SK-N-SH treated with all-trans-retinoic acid at 6 μM for 48 hours (cell line): ENCODE measurements at regions not wholly inside any gene's neighbourhood (a gene's known extent, or its start where the extent isn't known, plus 50 kb on each side); places are given as distances from the start of the nearest gene placed in this dataset.

Source experiments
- ATAC-seq: fragments of 200-7000 bp; cut with Tn5 transposase; 3 replicates; pipeline ENCODE4 v1.9.1; 2020; ENCODE audit warnings: mild to moderate bottlenecking, moderate library complexity
- ARNTL ChIP-seq: fragments of 450-650 bp; formaldehyde crosslinking; IDR thresholded peaks from 2 replicates; pipeline ENCODE4 v1.5.0; 2020; ENCODE audit warnings: low read depth, mild to moderate bottlenecking, moderate library complexity, borderline replicate concordance
- BACH2 ChIP-seq: fragments of 250-450 bp; sonication (Bioruptor Pico); IDR thresholded peaks from 2 replicates; pipeline ENCODE4 v1.9.0; 2021; ENCODE audit warnings: mild to moderate bottlenecking, borderline replicate concordance
- CREB5 ChIP-seq: fragments of 250-450 bp; sonication (Bioruptor Pico); IDR thresholded peaks from 2 replicates; pipeline ENCODE4 v1.5.1; 2020; ENCODE audit warnings: low read depth, mild to moderate bottlenecking, moderate library complexity
- CSDC2 ChIP-seq: fragments of 250-450 bp; sonication (Bioruptor Pico); IDR thresholded peaks from 2 replicates; pipeline ENCODE4 v1.5.0; 2020; ENCODE audit warnings: mild to moderate bottlenecking, moderate library complexity
- ESRRG ChIP-seq: fragments of 250-450 bp; sonication (Bioruptor Pico); IDR thresholded peaks from 2 replicates; pipeline ENCODE4 v1.6.1; 2021; ENCODE audit warnings: mild to moderate bottlenecking
- GLIS3 ChIP-seq: fragments of 250-450 bp; sonication (Bioruptor Pico); IDR thresholded peaks from 2 replicates; pipeline ENCODE4 v1.5.0; 2020; ENCODE audit warnings: mild to moderate bottlenecking, moderate library complexity
- ISL1 ChIP-seq: fragments of 250-450 bp; sonication (Bioruptor Pico); IDR thresholded peaks from 2 replicates; pipeline ENCODE4 v2.1.2; 2022; ENCODE audit warnings: mild to moderate bottlenecking, moderate library complexity
- OSR1 ChIP-seq: fragments of 250-450 bp; sonication (Bioruptor Pico); IDR thresholded peaks from 2 replicates; pipeline ENCODE4 v1.8.0; 2022; ENCODE audit warnings: moderate library complexity, mild to moderate bottlenecking, inconsistent platforms
- PATZ1 ChIP-seq: fragments of 250-450 bp; sonication (Bioruptor Pico); IDR thresholded peaks from 2 replicates; pipeline ENCODE4 v1.8.0; 2020; ENCODE audit warnings: mild to moderate bottlenecking, moderate library complexity, borderline replicate concordance
- POU6F1 ChIP-seq: fragments of 250-450 bp; sonication (Bioruptor Pico); IDR thresholded peaks from 2 replicates; pipeline ENCODE4 v1.8.0; 2021; ENCODE audit warnings: low read depth, mild to moderate bottlenecking, moderate library complexity, borderline replicate concordance
- PPARA ChIP-seq: fragments of 250-450 bp; sonication (Bioruptor Pico); IDR thresholded peaks from 2 replicates; pipeline ENCODE4 v1.5.0; 2020; ENCODE audit warnings: mild to moderate bottlenecking, borderline replicate concordance
- SNAI2 ChIP-seq: fragments of 250-450 bp; sonication (Bioruptor Pico); IDR thresholded peaks from 2 replicates; pipeline ENCODE4 v1.5.0; 2020; ENCODE audit warnings: mild to moderate bottlenecking, moderate library complexity
- TCF4 ChIP-seq: fragments of 250-450 bp; sonication (Bioruptor Pico); IDR thresholded peaks from 2 replicates; pipeline ENCODE4 v1.8.0; 2021; ENCODE audit warnings: mild to moderate bottlenecking, moderate library complexity, borderline replicate concordance
- TOX ChIP-seq: fragments of 250-450 bp; sonication (Bioruptor Pico); IDR thresholded peaks from 2 replicates; pipeline ENCODE4 v1.8.0; 2021; ENCODE audit warnings: mild to moderate bottlenecking, moderate library complexity, borderline replicate concordance
- TSHZ2 ChIP-seq: fragments of 250-450 bp; sonication (Bioruptor Pico); IDR thresholded peaks from 2 replicates; pipeline ENCODE4 v1.5.0; 2020; ENCODE audit warnings: mild to moderate bottlenecking, moderate library complexity
- ZC3H10 ChIP-seq: fragments of 250-450 bp; sonication (Bioruptor Pico); IDR thresholded peaks from 2 replicates; pipeline ENCODE4 v1.5.1; 2021; ENCODE audit warnings: mild to moderate bottlenecking, moderate library complexity
- ZFP3 ChIP-seq: fragments of 250-450 bp; sonication (Bioruptor Pico); IDR thresholded peaks from 2 replicates; pipeline ENCODE4 v1.5.0; 2020; ENCODE audit warnings: mild to moderate bottlenecking, moderate library complexity
- ZFP30 ChIP-seq: fragments of 450-650 bp; formaldehyde crosslinking; IDR thresholded peaks from 2 replicates; pipeline ENCODE4 v1.5.0; 2022; ENCODE audit warnings: mild to moderate bottlenecking, moderate library complexity
- ZNF565 ChIP-seq: fragments of 450-650 bp; formaldehyde crosslinking; conservative IDR thresholded peaks from 2 replicates; pipeline ENCODE4 v1.5.0; 2020; ENCODE audit warnings: low read depth, mild to moderate bottlenecking, moderate library complexity
- ZNF70 ChIP-seq: fragments of 450-650 bp; formaldehyde crosslinking; IDR thresholded peaks from 2 replicates; pipeline ENCODE4 v1.5.0; 2020; ENCODE audit warnings: mild to moderate bottlenecking, moderate library complexity
- ZNF8 ChIP-seq: fragments of 450-650 bp; formaldehyde crosslinking; IDR thresholded peaks from 2 replicates; pipeline ENCODE4 v1.5.0; 2020; ENCODE audit warnings: mild to moderate bottlenecking, moderate library complexity

- ATAC-seq = no peak
- TF ChIP-seq OSR1 (no peak), ZNF70 (CRISPR knock-in tag) (no peak), PPARA (CRISPR knock-in tag) (no peak)
These were observed 815.9 kb upstream of the FRG1 start for GRCh38 chr4:189124791-189125190.

- ATAC-seq = no peak
- TF ChIP-seq ESRRG (CRISPR knock-in tag) (no peak), TOX (CRISPR knock-in tag) (no peak), PPARA (CRISPR knock-in tag) (no peak), ZC3H10 (no peak), ISL1 (CRISPR knock-in tag) (no peak), ZNF8 (CRISPR knock-in tag) (no peak), SNAI2 (CRISPR knock-in tag) (no peak), CSDC2 (CRISPR knock-in tag) (no peak), ARNTL (CRISPR knock-in tag) (no peak), BACH2 (CRISPR knock-in tag) (no peak), ZFP3 (no peak), ZNF565 (CRISPR knock-in tag) (no peak), GLIS3 (CRISPR knock-in tag) (no peak), TCF4 (CRISPR knock-in tag) (no peak), POU6F1 (CRISPR knock-in tag) (no peak)
- TF ChIP-seq, all 23 proteins: peak for 0
These were observed 814.6 kb upstream of the FRG1 start for GRCh38 chr4:189126040-189126439.

- no peak for TF ChIP-seq ZNF565 (CRISPR knock-in tag)
- TF ChIP-seq ZFP30 (CRISPR knock-in tag) = no peak
- TF ChIP-seq BACH2 (CRISPR knock-in tag) = no peak
- no peak for TF ChIP-seq ARNTL (CRISPR knock-in tag)
- TF ChIP-seq CSDC2 (CRISPR knock-in tag) = no peak
- no peak for TF ChIP-seq POU6F1 (CRISPR knock-in tag)
- TF ChIP-seq PPARA (CRISPR knock-in tag) = no peak
- TF ChIP-seq PATZ1 = no peak
- no peak for TF ChIP-seq ZFP3
- no peak for TF ChIP-seq ZNF70 (CRISPR knock-in tag)
- TF ChIP-seq TCF4 (CRISPR knock-in tag) = no peak
- no peak for TF ChIP-seq ESRRG (CRISPR knock-in tag)
- TF ChIP-seq ZNF8 (CRISPR knock-in tag) = no peak
- TF ChIP-seq CREB5 = no peak
- ATAC-seq = no peak
These were observed 812.3 kb upstream of the FRG1 start for GRCh38 chr4:189128341-189128740.

- ATAC-seq = no peak
- no peak for TF ChIP-seq PPARA (CRISPR knock-in tag)
- no peak for TF ChIP-seq SNAI2 (CRISPR knock-in tag)
- no peak for TF ChIP-seq ARNTL (CRISPR knock-in tag)
- TF ChIP-seq TOX (CRISPR knock-in tag) = no peak
- TF ChIP-seq ESRRG (CRISPR knock-in tag) = no peak
- no peak for TF ChIP-seq OSR1
- no peak for TF ChIP-seq PATZ1
- TF ChIP-seq ISL1 (CRISPR knock-in tag) = no peak
- TF ChIP-seq CSDC2 (CRISPR knock-in tag) = no peak
- no peak for TF ChIP-seq ZFP3
- TF ChIP-seq TSHZ2 (CRISPR knock-in tag) = no peak
- TF ChIP-seq ZNF565 (CRISPR knock-in tag) = no peak
- no peak for TF ChIP-seq ZFP30 (CRISPR knock-in tag)
These were observed 811.5 kb upstream of the FRG1 start for GRCh38 chr4:189129044-189129694.
